AG04450 (cell line): ENCODE measurements at regions not wholly inside any gene's neighbourhood (a gene's known extent, or its start where the extent isn't known, plus 50 kb on each side); places are given as distances from the start of the nearest gene placed in this dataset.

Experiments
- CTCF ChIA-PET: fragments of 300-600, 350-600 bp; formaldehyde crosslinking; extraction: SDS; loops from one replicate; lab custom pipeline; 2022; ENCODE audit warnings: antibody characterized with exemption, inconsistent platforms; lab: Charles Lee
- POLR2A ChIA-PET: fragments of 350-600 bp; formaldehyde crosslinking; extraction: SDS; loops from one replicate; lab custom pipeline; 2021; ENCODE audit warnings: antibody characterized with exemption, inconsistent platforms; lab: Yijun Ruan, JAX
- DNase-seq: peaks from one replicate; pipeline ENCODE4 v3.0.0-alpha.2; 2011; ENCODE audit warnings: low read depth, low spot score
- H3K27ac ChIP-seq: one replicate; pipeline ENCODE4 v1.5.1; 2012; ENCODE audit warnings: low read depth, low read length, control low read depth
- H3K27me3 ChIP-seq: one replicate; pipeline ENCODE4 v1.6.0; 2012; ENCODE audit warnings: low read length; ENCODE audit not compliant: control insufficient read depth, insufficient read depth
- H3K4me3 ChIP-seq: 2 replicates; pipeline ENCODE4 v1.5.1; 2011; ENCODE audit warnings: mild to moderate bottlenecking, low read depth, low read length, control low read depth
- H3K9me3 ChIP-seq: 2 replicates; pipeline ENCODE4 v1.5.1; 2012; ENCODE audit warnings: low read length; ENCODE audit not compliant: control insufficient read depth, insufficient read depth
- CTCF ChIP-seq: IDR thresholded peaks from 2 replicates; pipeline ENCODE4 v1.5.1; 2011; ENCODE audit warnings: low read depth, low read length, control low read depth, inconsistent platforms

- CTCF ChIA-PET: no interaction called here
- H3K27ac ChIP-seq: no peak overlapping the region
- H3K9me3 ChIP-seq: peaks cover 10% of the 10 kb centered on the region; the same call in 1 of the 2 replicates
- POLR2A ChIA-PET: no interaction called here
- H3K27me3 ChIP-seq: no peaks in the 10 kb centered on the region
- H3K4me3 ChIP-seq: no peak overlapping the region
- TF ChIP-seq CTCF: no peak
- no peak for DNase-seq
These were observed 52.3 kb upstream of the SNTG2 start for GRCh38 chr2:898319-898718.

DNA sequence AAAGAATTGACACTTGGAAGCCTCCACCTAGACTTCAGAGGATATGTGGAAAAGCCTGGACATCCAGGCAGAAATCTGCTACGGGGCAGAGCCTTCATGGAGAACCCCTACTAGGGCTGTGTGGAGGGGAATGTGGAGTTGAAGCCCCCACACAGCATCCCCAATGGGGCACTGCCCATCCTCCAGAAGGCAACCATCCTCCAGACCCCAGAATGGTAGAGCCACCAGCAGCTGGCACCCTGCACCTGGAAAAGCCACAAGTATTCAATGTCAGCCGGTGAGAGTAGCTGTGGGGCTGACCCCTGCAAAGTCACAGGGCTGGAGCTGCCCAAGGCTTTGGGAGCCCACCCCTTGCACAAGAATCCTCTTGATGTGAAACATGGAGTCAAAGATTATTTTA, 53.6 kb upstream of the SNTG2 start:
- ChIA-PET CTCF (no interaction called here), POLR2A (no interaction called here)
- Histone ChIP-seq H3K4me3 (no peak overlapping the region), H3K27ac (no peak overlapping the region), H3K27me3 (no peaks in the 10 kb centered on the region), H3K9me3 (peaks cover 17% of the 10 kb centered on the region)
- TF ChIP-seq CTCF: no peak
- DNase-seq: no peak

GRCh38 chr2:893311-893710, 57.3 kb upstream of the SNTG2 start:
- DNase-seq: no peak
- Histone ChIP-seq H3K27ac (no peak overlapping the region), H3K27me3 (no peaks in the 10 kb centered on the region), H3K4me3 (no peak overlapping the region), H3K9me3 (peaks cover 30% of the 10 kb centered on the region)
- POLR2A ChIA-PET: no interaction called here
- TF ChIP-seq CTCF: no peak
- CTCF ChIA-PET: no interaction called here

DNA sequence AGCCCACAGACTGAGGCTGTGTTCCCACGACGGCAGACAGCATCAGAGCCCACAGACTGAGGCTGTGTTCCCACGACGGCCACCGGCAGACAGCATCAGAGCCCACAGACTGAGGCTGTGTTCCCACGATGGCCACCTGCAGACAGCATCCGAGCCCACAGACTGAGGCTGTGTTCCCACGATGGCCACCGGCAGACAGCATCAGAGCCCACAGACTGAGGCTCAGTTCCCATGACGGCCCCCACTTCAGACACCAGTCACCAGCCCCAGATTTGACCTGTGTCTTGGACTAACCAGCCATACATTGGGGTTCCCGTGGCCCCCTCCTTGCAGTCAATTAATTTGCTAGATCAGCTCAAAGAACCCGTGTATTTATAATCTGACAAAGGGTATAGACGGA, 57.8 kb upstream of the SNTG2 start:
- Histone ChIP-seq H3K27me3 (no peaks in the 10 kb centered on the region), H3K9me3 (peaks cover 32% of the 10 kb centered on the region), H3K27ac (no peak overlapping the region), H3K4me3 (no peak overlapping the region)
- DNase-seq: no peak
- ChIA-PET POLR2A (no interaction called here), CTCF (no interaction called here)
- TF ChIP-seq CTCF: no peak

GRCh38 chr2:892401-892800, 58.2 kb upstream of the SNTG2 start:
- DNase-seq: no peak
- Histone ChIP-seq H3K4me3 (no peak overlapping the region), H3K27ac (no peak overlapping the region), H3K27me3 (no peaks in the 10 kb centered on the region), H3K9me3 (peaks cover 35% of the 10 kb centered on the region)
- TF ChIP-seq CTCF: no peak
- ChIA-PET POLR2A (no interaction called here), CTCF (no interaction called here)
